HAP-1 (cell line): ENCODE measurements at regions not wholly inside any gene's neighbourhood (a gene's known extent, or its start where the extent isn't known, plus 50 kb on each side); places are given as distances from the start of the nearest gene placed in this dataset.

Source experiments
- DNase-seq, 2 experiments: peaks; one replicate each; pipeline ENCODE4 v3.0.0-alpha.2; 2016 to 2020; ENCODE audit warnings: low spot score in 2 of 2
- H3K27me3 ChIP-seq: fragments of 250-450 bp; sonication (Bioruptor Pico); 2 replicates; pipeline ENCODE4 v1.5.1; 2020; ENCODE audit warnings: low read depth, mild to moderate bottlenecking, moderate library complexity
- H3K36me3 ChIP-seq: fragments of 250-450 bp; sonication (Bioruptor Pico); replicated peaks from 2 replicates; pipeline ENCODE4 v1.5.1; 2020; ENCODE audit warnings: mild to moderate bottlenecking
- H3K4me1 ChIP-seq: fragments of 250-450 bp; sonication (Bioruptor Pico); 2 replicates; pipeline ENCODE4 v1.5.1; 2020; ENCODE audit warnings: mild to moderate bottlenecking
- H3K4me3 ChIP-seq: fragments of 250-450 bp; sonication (Bioruptor Pico); 2 replicates; pipeline ENCODE4 v1.5.1; 2020; ENCODE audit warnings: mild to moderate bottlenecking, moderate library complexity
- H3K9me3 ChIP-seq: fragments of 250-450 bp; sonication (Bioruptor Pico); 2 replicates; pipeline ENCODE4 v1.5.1; 2020; ENCODE audit warnings: mild to moderate bottlenecking, moderate library complexity
- in situ Hi-C: fragments of 300-500 bp; cut with MboI; formaldehyde crosslinking; loops from 3 replicates; pipeline ENCODE4 v1.14.3; 2020; ENCODE audit warnings: low sequenced_read_pairs, inconsistent platforms, mixed read lengths

GRCh38 chr21:19702726-19703125 is 1295.5 kb upstream of the NCAM2 start:
- Histone ChIP-seq H3K27me3 (no peaks in the 10 kb centered on the region), H3K4me3 (no peak overlapping the region), H3K4me1 (no peaks in the 10 kb centered on the region), H3K9me3 (no peaks in the 10 kb centered on the region), H3K36me3 (no peaks in the 10 kb centered on the region)
- DNase-seq, result no peak
- in situ Hi-C loops, result no loop called here

- Histone ChIP-seq H3K9me3 (no peaks in the 10 kb centered on the region), H3K4me3 (no peak overlapping the region), H3K36me3 (no peaks in the 10 kb centered on the region), H3K27me3 (no peaks in the 10 kb centered on the region), H3K4me1 (no peaks in the 10 kb centered on the region)
- no peak for DNase-seq
- in situ Hi-C loops, result no loop called here
Observed at GRCh38 chr21:19704832-19705231, 1293.4 kb upstream of the NCAM2 start.

DNA sequence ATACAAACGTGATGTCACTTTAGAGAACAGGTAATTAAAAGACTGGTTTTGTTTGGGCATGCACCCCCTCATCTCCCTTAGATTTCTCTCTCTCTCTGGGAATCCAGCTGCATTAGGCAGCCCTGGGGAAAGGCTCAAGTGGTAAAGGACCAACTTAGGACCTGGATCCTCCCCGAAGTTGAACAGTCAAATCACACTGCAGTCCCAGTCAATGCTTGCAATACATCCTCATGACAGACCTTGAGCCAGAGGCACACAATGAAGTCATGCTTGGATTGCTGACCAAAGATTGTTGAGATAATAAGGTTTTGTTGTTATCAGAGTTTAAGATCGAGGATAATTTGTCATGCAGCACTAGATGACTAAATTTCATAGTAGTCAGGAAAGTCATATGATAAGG is 1285.8 kb upstream of the NCAM2 start:
- no peaks in the 10 kb centered on the region for H3K27me3 ChIP-seq
- no peak for DNase-seq
- in situ Hi-C loops, result no loop called here

GRCh38 chr21:19713313-19713712 is 1284.9 kb upstream of the NCAM2 start:
- in situ Hi-C loops, result no loop called here
- no peaks in the 10 kb centered on the region for H3K36me3 ChIP-seq
- no peak overlapping the region for H3K4me3 ChIP-seq
- no peaks in the 10 kb centered on the region for H3K9me3 ChIP-seq
- no peaks in the 10 kb centered on the region for H3K4me1 ChIP-seq
- no peaks in the 10 kb centered on the region for H3K27me3 ChIP-seq
- DNase-seq, result no peak

More for the DNA sequence above, 1285.8 kb upstream of the NCAM2 start:
- no peaks in the 10 kb centered on the region for H3K9me3 ChIP-seq
- H3K4me1 ChIP-seq, result no peaks in the 10 kb centered on the region
- H3K36me3 ChIP-seq, result no peaks in the 10 kb centered on the region
- no peak overlapping the region for H3K4me3 ChIP-seq

DNA sequence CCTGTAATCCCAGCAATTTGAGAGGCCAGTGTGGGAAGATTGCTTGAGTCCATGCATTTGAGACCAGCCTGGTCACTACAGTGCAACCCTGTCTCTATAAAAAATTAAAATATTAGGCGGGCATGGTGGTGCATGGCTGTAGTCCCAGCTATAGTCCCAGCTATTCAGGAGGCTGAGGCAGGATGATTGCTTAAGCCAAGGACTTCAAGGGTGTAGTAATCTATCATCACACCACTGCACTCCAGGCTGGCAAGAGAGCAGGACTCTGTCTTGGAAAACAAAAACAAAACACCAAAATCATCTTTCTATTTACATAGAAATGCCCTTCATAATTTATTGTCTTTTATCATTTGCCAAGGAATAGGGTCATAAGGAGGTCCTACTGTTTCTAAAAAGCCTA is 1274.1 kb upstream of the NCAM2 start:
- Histone ChIP-seq H3K9me3 (no peaks in the 10 kb centered on the region), H3K4me1 (no peaks in the 10 kb centered on the region)

DNA sequence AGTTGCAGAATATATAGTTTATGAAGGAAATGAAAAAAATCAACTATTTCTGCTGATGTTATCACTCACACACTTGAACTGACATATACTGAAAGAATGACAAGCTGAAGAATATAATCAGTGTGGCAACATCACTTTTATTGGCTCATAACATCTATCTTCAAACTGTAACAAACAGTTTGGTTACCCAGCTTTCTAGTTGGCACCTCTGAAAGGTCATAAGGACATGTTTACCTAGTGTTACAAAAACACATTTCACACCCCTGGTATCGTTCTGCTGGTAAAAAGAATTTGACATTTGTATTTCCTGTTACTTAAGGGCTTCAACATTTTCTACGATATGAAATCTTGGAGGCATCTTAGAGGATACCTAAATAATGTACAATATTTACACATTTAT is 1267.0 kb upstream of the NCAM2 start:
- Histone ChIP-seq H3K4me1 (no peaks in the 10 kb centered on the region), H3K27me3 (no peaks in the 10 kb centered on the region), H3K36me3 (no peaks in the 10 kb centered on the region), H3K9me3 (no peaks in the 10 kb centered on the region), H3K4me3 (no peak overlapping the region)
- no peak for DNase-seq
- in situ Hi-C loops, result no loop called here

More for the DNA sequence above, 1274.1 kb upstream of the NCAM2 start:
- Histone ChIP-seq H3K27me3 (no peaks in the 10 kb centered on the region), H3K4me3 (no peak overlapping the region), H3K36me3 (no peaks in the 10 kb centered on the region)
- DNase-seq, result no peak
- in situ Hi-C loops, result no loop called here

DNA sequence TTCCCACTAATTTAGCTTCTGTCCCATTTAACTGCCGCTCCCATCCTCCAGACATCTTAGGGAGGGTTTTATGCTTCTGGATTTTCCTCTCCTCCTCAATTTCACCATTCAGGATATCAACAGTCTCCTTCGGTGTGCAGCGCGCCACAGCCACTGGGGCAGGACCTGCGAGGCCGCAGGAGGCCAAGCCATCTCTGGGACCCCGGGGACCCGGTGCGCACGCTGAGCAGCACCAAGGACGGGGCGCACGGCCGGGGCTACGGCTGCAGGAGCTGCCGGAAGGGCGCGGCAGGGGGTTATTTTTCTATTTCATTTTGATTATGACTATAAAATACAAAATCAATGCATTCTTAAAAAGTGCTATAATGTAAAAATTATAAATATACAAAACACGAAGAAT is 1238.4 kb upstream of the NCAM2 start:
- in situ Hi-C loops, result no loop called here
- no peaks in the 10 kb centered on the region for H3K36me3 ChIP-seq
- H3K27me3 ChIP-seq, result no peaks in the 10 kb centered on the region
- no peak overlapping the region for H3K4me3 ChIP-seq
- no peak for DNase-seq
- no peaks in the 10 kb centered on the region for H3K4me1 ChIP-seq
- H3K9me3 ChIP-seq, result no peaks in the 10 kb centered on the region

DNA sequence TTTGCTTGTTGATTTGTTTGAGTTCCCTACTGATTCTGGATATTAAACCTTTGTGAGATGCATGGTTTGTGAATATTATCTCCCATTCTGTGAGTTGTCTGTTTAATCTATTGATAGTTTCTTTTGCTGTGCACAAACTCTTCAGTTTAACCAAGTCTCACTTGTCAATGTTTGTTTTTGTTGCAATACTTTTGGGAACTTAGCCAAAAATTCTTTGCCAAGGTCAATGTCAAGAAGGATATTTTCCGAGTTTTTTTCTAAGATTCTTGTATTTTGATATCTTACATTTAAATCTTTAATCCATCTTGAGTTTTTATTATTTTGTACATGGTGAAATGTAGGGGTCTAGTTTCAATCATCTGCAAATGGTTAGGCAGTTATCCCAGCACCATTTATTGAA is 1230.7 kb upstream of the NCAM2 start:
- Histone ChIP-seq H3K36me3 (no peaks in the 10 kb centered on the region), H3K4me1 (no peaks in the 10 kb centered on the region), H3K9me3 (no peaks in the 10 kb centered on the region), H3K4me3 (no peak overlapping the region), H3K27me3 (no peaks in the 10 kb centered on the region)
- no peak for DNase-seq
- in situ Hi-C loops, result no loop called here

- no peaks in the 10 kb centered on the region for H3K4me1 ChIP-seq
- in situ Hi-C loops, result no loop called here
- no peak overlapping the region for H3K4me3 ChIP-seq
- DNase-seq, result no peak
- H3K9me3 ChIP-seq, result no peaks in the 10 kb centered on the region
- no peaks in the 10 kb centered on the region for H3K27me3 ChIP-seq
- no peaks in the 10 kb centered on the region for H3K36me3 ChIP-seq
Observed at GRCh38 chr21:19771881-19772280, 1226.3 kb upstream of the NCAM2 start.

- Histone ChIP-seq H3K36me3 (no peaks in the 10 kb centered on the region), H3K9me3 (no peaks in the 10 kb centered on the region), H3K4me1 (no peaks in the 10 kb centered on the region), H3K4me3 (no peak overlapping the region), H3K27me3 (no peaks in the 10 kb centered on the region)
- no peak for DNase-seq
- in situ Hi-C loops, result no loop called here
Observed at GRCh38 chr21:19776076-19776475, 1222.1 kb upstream of the NCAM2 start.

DNA sequence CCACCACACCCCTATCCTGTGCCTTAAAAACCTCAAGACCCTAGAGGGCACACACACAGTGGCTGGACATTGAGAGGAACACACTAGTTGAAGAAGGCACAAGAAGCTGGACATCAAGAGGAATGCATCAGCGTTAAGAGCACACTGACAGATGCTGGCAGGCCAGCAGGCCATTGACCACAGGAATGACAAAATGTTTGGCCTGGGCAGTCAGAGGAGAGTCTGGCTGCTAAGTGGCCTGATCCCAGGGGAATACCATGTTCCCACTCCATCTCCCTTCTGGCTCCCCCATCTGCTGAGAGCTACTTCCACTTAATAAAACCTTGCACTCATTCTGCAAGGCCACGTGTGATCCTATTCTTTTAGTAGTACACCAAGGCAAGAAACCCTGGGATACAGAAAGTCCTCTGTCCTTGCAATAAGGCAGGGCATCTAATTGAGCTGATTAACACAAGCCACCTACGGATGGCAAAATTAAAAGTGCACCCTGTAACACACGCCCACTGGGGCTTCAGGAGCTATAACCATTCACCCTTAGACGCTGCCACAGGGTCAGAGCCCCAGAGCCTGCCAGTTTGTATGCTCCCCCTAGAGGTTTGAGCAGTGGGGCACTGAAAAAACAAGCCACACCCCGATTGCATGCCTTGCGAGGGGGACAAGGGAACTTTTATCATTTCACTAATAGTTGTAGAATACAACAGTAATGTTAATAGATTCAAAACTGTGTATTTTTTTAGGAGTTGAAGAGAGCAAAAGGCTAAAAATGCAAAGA is 1216.1 kb upstream of the NCAM2 start:
- Histone ChIP-seq H3K4me3 (no peak overlapping the region), H3K9me3 (no peaks in the 10 kb centered on the region), H3K36me3 (no peaks in the 10 kb centered on the region), H3K27me3 (no peaks in the 10 kb centered on the region), H3K4me1 (no peaks in the 10 kb centered on the region)
- DNase-seq, result no peak
- in situ Hi-C loops, result no loop called here

GRCh38 chr21:19785941-19786340 is 1212.3 kb upstream of the NCAM2 start:
- Histone ChIP-seq H3K27me3 (no peaks in the 10 kb centered on the region), H3K4me3 (no peak overlapping the region), H3K9me3 (no peaks in the 10 kb centered on the region), H3K4me1 (no peaks in the 10 kb centered on the region), H3K36me3 (no peaks in the 10 kb centered on the region)
- DNase-seq, result no peak
- in situ Hi-C loops, result no loop called here

DNA sequence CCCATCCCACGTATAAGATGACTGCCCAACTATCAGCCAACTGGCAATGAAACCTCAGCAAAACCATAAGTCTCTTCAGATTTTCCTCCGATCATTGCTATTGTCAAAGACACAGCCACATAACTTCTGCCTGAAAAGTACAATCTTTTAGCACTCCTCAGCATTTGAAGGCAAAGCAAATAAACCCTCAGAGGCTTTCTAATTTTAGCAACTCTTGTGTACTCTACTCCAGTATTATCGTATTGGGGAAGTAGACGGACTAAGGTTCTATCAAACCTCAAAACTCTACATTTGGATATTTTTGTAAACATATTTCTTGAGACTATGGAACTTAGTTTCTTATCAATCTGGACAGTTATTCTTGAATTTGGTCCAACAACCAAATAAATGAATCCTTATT is 1206.2 kb upstream of the NCAM2 start:
- no peak for DNase-seq
- Histone ChIP-seq H3K4me3 (no peak overlapping the region), H3K4me1 (no peaks in the 10 kb centered on the region), H3K27me3 (no peaks in the 10 kb centered on the region), H3K9me3 (no peaks in the 10 kb centered on the region), H3K36me3 (no peaks in the 10 kb centered on the region)
- in situ Hi-C loops, result no loop called here

GRCh38 chr21:19807201-19807600 is 1191.0 kb upstream of the NCAM2 start:
- no peaks in the 10 kb centered on the region for H3K4me1 ChIP-seq
- no peak for DNase-seq
- H3K27me3 ChIP-seq, result no peaks in the 10 kb centered on the region
- H3K9me3 ChIP-seq, result no peaks in the 10 kb centered on the region
- in situ Hi-C loops, result no loop called here
- no peak overlapping the region for H3K4me3 ChIP-seq
- H3K36me3 ChIP-seq, result no peaks in the 10 kb centered on the region

DNA sequence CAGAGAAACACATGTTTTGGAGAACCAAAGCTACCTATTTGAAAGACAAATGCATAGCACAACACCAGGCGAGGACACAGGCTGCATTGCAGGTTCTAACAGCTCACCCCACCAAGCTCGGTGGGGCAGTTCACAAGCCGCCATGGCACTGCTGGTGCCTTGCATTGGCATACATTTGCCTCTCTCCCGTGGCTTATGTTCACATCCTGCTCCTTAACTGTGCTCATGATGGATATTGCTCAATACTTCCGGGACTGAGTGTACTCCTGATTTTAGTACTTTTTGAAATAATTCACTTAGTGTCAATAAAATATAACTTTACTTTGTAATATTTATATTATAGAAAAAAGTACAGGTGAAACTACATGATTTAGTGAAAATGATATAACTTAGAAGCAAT is 1187.4 kb upstream of the NCAM2 start:
- Histone ChIP-seq H3K4me1 (no peaks in the 10 kb centered on the region), H3K9me3 (no peaks in the 10 kb centered on the region), H3K36me3 (no peaks in the 10 kb centered on the region), H3K27me3 (no peaks in the 10 kb centered on the region), H3K4me3 (no peak overlapping the region)
- no peak for DNase-seq
- in situ Hi-C loops, result no loop called here
